HG03103 (cell line): ENCODE measurements at regions not wholly inside any gene's neighbourhood (a gene's known extent, or its start where the extent isn't known, plus 50 kb on each side); places are given as distances from the start of the nearest gene placed in this dataset.
"Not testable (repeated sequence)": the region's sequence is repeated elsewhere in the genome, so short reads cannot be mapped to it uniquely, and the experiment has no call there.

ENCODE experiments used
- ATAC-seq: cut with Tn5 transposase; IDR thresholded peaks from one replicate; pipeline ENCODE4 v1.9.1; 2021; ENCODE audit warnings: low read depth; ENCODE audit not compliant: unreplicated experiment

GRCh38 chr14:37711831-37712475 is 116.5 kb downstream of the TTC6 start:
- no peak for ATAC-seq

GRCh38 chr14:37712476-37712860 is 117.0 kb downstream of the TTC6 start:
- not testable (repeated sequence) for ATAC-seq

- ATAC-seq: no peak
Measured at GRCh38 chr14:37712976-37713431, 117.6 kb downstream of the TTC6 start.

GRCh38 chr14:37720131-37720530 is 124.7 kb downstream of the TTC6 start:
- no peak for ATAC-seq

- no peak for ATAC-seq
Measured at GRCh38 chr14:37721976-37722659, 126.7 kb downstream of the TTC6 start.

GRCh38 chr14:37723515-37723914 is 128.1 kb downstream of the TTC6 start:
- no peak for ATAC-seq

GRCh38 chr14:37726708-37727107 is 131.3 kb downstream of the TTC6 start:
- ATAC-seq: no peak

GRCh38 chr14:37729218-37729617 is 133.8 kb downstream of the TTC6 start:
- no peak for ATAC-seq

GRCh38 chr14:37731094-37731493 is 135.7 kb downstream of the TTC6 start:
- no peak for ATAC-seq

- no peak for ATAC-seq
Measured at GRCh38 chr14:37745657-37746056, 150.2 kb downstream of the TTC6 start.

- ATAC-seq: no peak
Measured at GRCh38 chr14:37746140-37746832, 150.9 kb downstream of the TTC6 start.

- no peak for ATAC-seq
Measured at GRCh38 chr14:37753459-37753858, 158.0 kb downstream of the TTC6 start.

GRCh38 chr14:37760275-37760674 is 164.8 kb downstream of the TTC6 start:
- not testable (repeated sequence) for ATAC-seq

GRCh38 chr14:37763266-37763665 is 167.8 kb downstream of the TTC6 start:
- no peak for ATAC-seq

GRCh38 chr14:37772283-37772682 is 176.9 kb downstream of the TTC6 start:
- ATAC-seq: not testable (repeated sequence)

GRCh38 chr14:37776791-37777499 is 181.5 kb downstream of the TTC6 start:
- no peak for ATAC-seq

- ATAC-seq: no peak
Measured at GRCh38 chr14:37778135-37778943, 182.9 kb downstream of the TTC6 start.

- no peak for ATAC-seq
Measured at GRCh38 chr14:37779480-37779879, 184.1 kb downstream of the TTC6 start.

GRCh38 chr14:37780731-37781130 is 185.3 kb downstream of the TTC6 start:
- ATAC-seq: not testable (repeated sequence)

- not testable (repeated sequence) for ATAC-seq
Measured at GRCh38 chr14:37784203-37784826, 188.9 kb downstream of the TTC6 start.
